ENCODE measurements at regions not wholly inside any gene's neighbourhood (a gene's known extent, or its start where the extent isn't known, plus 50 kb on each side); places are given as distances from the start of the nearest gene placed in this dataset.

- Histone ChIP-seq H3K4me3 (no peak overlapping the region), H3K27ac (no peak overlapping the region)
- TF ChIP-seq, protein P1, sequence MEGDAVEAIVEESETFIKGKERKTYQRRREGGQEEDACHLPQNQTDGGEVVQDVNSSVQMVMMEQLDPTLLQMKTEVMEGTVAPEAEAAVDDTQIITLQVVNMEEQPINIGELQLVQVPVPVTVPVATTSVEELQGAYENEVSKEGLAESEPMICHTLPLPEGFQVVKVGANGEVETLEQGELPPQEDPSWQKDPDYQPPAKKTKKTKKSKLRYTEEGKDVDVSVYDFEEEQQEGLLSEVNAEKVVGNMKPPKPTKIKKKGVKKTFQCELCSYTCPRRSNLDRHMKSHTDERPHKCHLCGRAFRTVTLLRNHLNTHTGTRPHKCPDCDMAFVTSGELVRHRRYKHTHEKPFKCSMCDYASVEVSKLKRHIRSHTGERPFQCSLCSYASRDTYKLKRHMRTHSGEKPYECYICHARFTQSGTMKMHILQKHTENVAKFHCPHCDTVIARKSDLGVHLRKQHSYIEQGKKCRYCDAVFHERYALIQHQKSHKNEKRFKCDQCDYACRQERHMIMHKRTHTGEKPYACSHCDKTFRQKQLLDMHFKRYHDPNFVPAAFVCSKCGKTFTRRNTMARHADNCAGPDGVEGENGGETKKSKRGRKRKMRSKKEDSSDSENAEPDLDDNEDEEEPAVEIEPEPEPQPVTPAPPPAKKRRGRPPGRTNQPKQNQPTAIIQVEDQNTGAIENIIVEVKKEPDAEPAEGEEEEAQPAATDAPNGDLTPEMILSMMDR (IDR thresholded peaks at IDR 0.05) = no peak
- no peak for DNase-seq (ENCODE audit: low spot score)
These were observed 142.3 kb upstream of the ZNF804B start for GRCh38 chr7:88617185-88617584.

DNA sequence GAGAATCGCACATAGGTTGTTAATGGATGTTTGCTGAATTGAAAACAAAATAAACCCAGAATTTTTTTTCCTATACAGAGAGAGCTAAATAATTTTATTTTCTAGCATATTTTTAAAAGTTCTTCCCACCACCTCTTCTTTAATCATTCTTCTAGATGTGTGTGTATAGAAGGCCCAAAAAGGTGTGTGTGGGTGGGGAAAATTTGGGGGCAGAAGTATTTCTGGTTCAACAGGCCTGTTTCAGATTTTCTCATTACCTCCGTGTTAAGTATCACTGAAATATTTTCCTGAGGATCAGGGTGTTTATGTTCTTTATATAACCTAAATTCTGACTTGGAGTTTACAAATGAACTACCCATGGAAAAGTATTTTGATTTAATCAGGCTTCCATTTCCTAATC, 144.2 kb upstream of the ZNF804B start:
- DNase-seq (ENCODE audit: low spot score) = no peak
- no peak overlapping the region for H3K4me3 ChIP-seq
- TF ChIP-seq, protein P1 (IDR thresholded peaks at IDR 0.05) = no peak
- H3K27ac ChIP-seq = no peak overlapping the region

- TF ChIP-seq, protein P1 (IDR thresholded peaks at IDR 0.05) = no peak
- H3K4me3 ChIP-seq = no peak overlapping the region
- DNase-seq (ENCODE audit: low spot score) = no peak
- no peak overlapping the region for H3K27ac ChIP-seq
These were observed 144.8 kb upstream of the ZNF804B start for GRCh38 chr7:88614736-88615135.

GRCh38 chr7:88610942-88611341, 148.6 kb upstream of the ZNF804B start:
- Histone ChIP-seq H3K27ac (no peak overlapping the region), H3K4me3 (no peak overlapping the region)
- TF ChIP-seq, protein P1 (IDR thresholded peaks at IDR 0.05) = no peak
- no peak for DNase-seq (ENCODE audit: low spot score)

- no peak overlapping the region for H3K4me3 ChIP-seq
- no peak for DNase-seq (ENCODE audit: low spot score)
- TF ChIP-seq, protein P1 (IDR thresholded peaks at IDR 0.05) = no peak
- no peak overlapping the region for H3K27ac ChIP-seq
These were observed 158.8 kb upstream of the ZNF804B start for GRCh38 chr7:88600695-88601094.

DNA sequence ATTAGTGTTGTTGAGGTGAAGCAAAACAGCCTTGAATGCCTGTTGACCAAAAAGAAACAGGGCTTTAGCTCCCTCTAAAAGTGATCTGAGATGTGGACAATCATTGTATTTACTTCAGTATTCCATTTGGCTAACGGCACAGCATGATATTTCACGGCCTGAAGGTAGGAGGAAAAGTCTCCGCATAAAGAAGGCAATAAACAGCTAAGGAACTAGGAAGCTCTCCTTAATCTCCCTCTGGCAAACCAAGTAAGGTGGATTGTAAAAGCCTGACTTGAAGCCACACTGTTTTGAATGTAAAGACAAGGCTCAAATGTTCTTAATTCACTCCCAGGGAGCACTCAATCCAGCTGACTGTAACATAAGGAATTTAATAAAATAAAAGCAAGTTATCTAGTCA, 160.0 kb upstream of the ZNF804B start:
- no peak overlapping the region for H3K27ac ChIP-seq
- TF ChIP-seq, protein P1 (IDR thresholded peaks at IDR 0.05) = no peak
- H3K4me3 ChIP-seq = no peak overlapping the region
- DNase-seq (ENCODE audit: low spot score) = no peak

DNA sequence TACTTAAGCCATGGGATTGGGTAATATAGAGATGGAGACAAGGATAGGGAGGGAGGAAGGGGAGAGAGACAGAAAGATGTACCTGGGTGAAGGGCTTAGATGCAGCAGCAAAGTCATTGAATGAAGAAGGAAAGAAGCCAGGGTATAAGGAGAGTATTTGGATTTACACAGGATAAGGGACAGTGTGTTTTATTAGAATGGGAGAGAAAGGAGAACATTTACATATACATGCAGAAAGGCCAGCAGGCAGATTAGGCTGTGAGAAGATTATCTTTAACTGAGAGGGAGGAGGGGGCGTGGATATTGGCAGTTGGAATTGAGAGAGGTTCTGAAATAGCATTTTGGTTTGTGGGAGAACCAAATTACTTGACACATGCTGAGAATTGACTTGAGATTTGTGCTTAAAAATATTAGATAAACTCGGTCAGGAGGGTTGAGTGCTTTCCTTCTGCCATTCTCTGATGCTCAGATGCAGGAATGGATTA, 161.5 kb upstream of the ZNF804B start:
- Histone ChIP-seq H3K27ac (no peak overlapping the region), H3K4me3 (no peak overlapping the region)
- DNase-seq (ENCODE audit: low spot score) = no peak
- TF ChIP-seq, protein P1 (IDR thresholded peaks at IDR 0.05) = no peak
